Hepatocyte (in vitro differentiated cells): ENCODE measurements at regions not wholly inside any gene's neighbourhood (a gene's known extent, or its start where the extent isn't known, plus 50 kb on each side); places are given as distances from the start of the nearest gene placed in this dataset.

Experiments used
- CTCF ChIP-seq: fragments of 200-600 bp; sonication (generic); IDR thresholded peaks from 2 replicates; pipeline ENCODE4 v1.5.1; 2016; ENCODE audit warnings: antibody characterized with exemption, mild to moderate bottlenecking; ENCODE audit not compliant: poor library complexity
- EZH2 ChIP-seq: fragments of 200-600 bp; sonication (generic); IDR thresholded peaks from 2 replicates; pipeline ENCODE4 v1.6.1; 2016; ENCODE audit warnings: antibody characterized with exemption, mild to moderate bottlenecking, borderline replicate concordance
- EZH2phosphoT487 ChIP-seq: fragments of 200-600 bp; sonication (generic); IDR thresholded peaks from one replicate; pipeline ENCODE4 v1.6.1; 2018; ENCODE audit warnings: antibody characterized with exemption, mild to moderate bottlenecking, low read depth, moderate library complexity; ENCODE audit not compliant: unreplicated experiment, severe bottlenecking

GRCh38 chr6:19552076-19552475 lies 285.1 kb upstream of the ID4 start:
- TF ChIP-seq CTCF (no peak), EZH2phosphoT487 (no peak), EZH2 (no peak)
